ENCODE measurements at regions not wholly inside any gene's neighbourhood (a gene's known extent, or its start where the extent isn't known, plus 50 kb on each side); places are given as distances from the start of the nearest gene placed in this dataset.

GRCh38 chr2:83595121-83595690 is 863.9 kb downstream of the SUCLG1 start:
- TF ChIP-seq CTCF (conservative IDR thresholded peaks at IDR 0.05; ENCODE audit: low read depth, low read length) (no peak), EZH2 (IDR thresholded peaks at IDR 0.05; ENCODE audit: low read length, unreplicated experiment) (no peak), EZH2phosphoT487 (IDR thresholded peaks at IDR 0.05; ENCODE audit: borderline replicate concordance, low read length) (no peak)
